Sigmoid colon (tissue), 6 donors: ENCODE measurements at regions not wholly inside any gene's neighbourhood (a gene's known extent, or its start where the extent isn't known, plus 50 kb on each side); places are given as distances from the start of the nearest gene placed in this dataset.

Source experiments
- DNase-seq: peaks from one replicate; pipeline ENCODE4 v3.0.0-alpha.2; 2019
- H3K27ac ChIP-seq, 4 donors: fragments of 200-600 bp; sonication (generic); one replicate each; pipeline ENCODE4 v1.5.1; 2016 to 2019; ENCODE audit warnings: mild to moderate bottlenecking in 1 of 4
- H3K27me3 ChIP-seq, 3 donors: fragments of 200-600 bp; sonication (generic); one replicate each; pipeline ENCODE4 v1.5.1; 2019; ENCODE audit warnings: mild to moderate bottlenecking in 1 of 3
- H3K36me3 ChIP-seq, 4 donors: fragments of 200-600 bp; sonication (generic); one replicate each; pipeline ENCODE4 v1.5.1; 2016 to 2019
- H3K4me1 ChIP-seq, 4 donors: fragments of 200-600 bp; sonication (generic); one replicate each; pipeline ENCODE4 v1.5.1; 2017 to 2019
- H3K4me3 ChIP-seq, 4 donors: fragments of 200-600 bp; sonication (generic); one replicate each; pipeline ENCODE4 v1.5.1; 2017 to 2019; ENCODE audit warnings: mild to moderate bottlenecking in 2 of 4, moderate library complexity in 1 of 4
- H3K9me3 ChIP-seq, 4 donors: fragments of 200-600 bp in 3 of 4; sonication (generic) in 3 of 4; one replicate each; pipeline versions ENCODE4 v1.5.1 to v1.6.1; 2013 to 2019
- CTCF ChIP-seq, 4 experiments: fragments of 450-650 bp in 3 of 4; fragments of 200-600 bp in 1 of 4; IDR thresholded peaks; one replicate each; pipeline ENCODE4 v1.5.1; 2016 to 2019; ENCODE audit warnings: antibody characterized with exemption in 4 of 4, mild to moderate bottlenecking in 3 of 4, moderate library complexity in 2 of 4
- EP300 ChIP-seq, 4 donors: sonication (generic); formaldehyde crosslinking; IDR thresholded peaks; one replicate each; pipeline ENCODE4 v1.6.1; 2017; ENCODE audit warnings: antibody characterized with exemption in 4 of 4
- POLR2A ChIP-seq, 2 donors: fragments of 450-650 bp; IDR thresholded peaks; one replicate each; pipeline ENCODE4 v1.6.1; 2016; ENCODE audit warnings: antibody characterized with exemption in 2 of 2, mild to moderate bottlenecking in 2 of 2, moderate library complexity in 2 of 2
- POLR2AphosphoS5 ChIP-seq, 4 donors: sonication (generic); formaldehyde crosslinking; IDR thresholded peaks; one replicate each; pipeline ENCODE4 v1.6.1; 2017; ENCODE audit warnings: antibody characterized with exemption in 4 of 4
- WGBS, 2 donors: extraction: QIAGEN DNeasy Blood & Tissue Kit; methylation state at CpG; one replicate each; pipeline ENCODE4 v1.1.7; 2013; 5-methylcytosine and 5-hydroxymethylcytosine counted together
- intact Hi-C: fragments of 100-400 bp; cut with DNase I; formaldehyde crosslinking; loops from one replicate; pipeline ENCODE4 v1.15.1; 2023
- donor health status: healthy with polysubstance abuse.
- donor health status: healthy.

- Histone ChIP-seq H3K27ac (no peak overlapping the region), H3K36me3 (no peaks in the 10 kb centered on the region), H3K4me3 (no peak overlapping the region), H3K27me3 (peaks cover 0 to 23% (median 6%) of the 10 kb centered on the region in 3 donors), H3K9me3 (no peaks in the 10 kb centered on the region), H3K4me1 (no peaks in the 10 kb centered on the region)
- WGBS, 2 donors, result 72 to 78% methylated on average over 10 of the region's 10 CpGs
- DNase-seq, result no peak
- TF ChIP-seq CTCF (IDR thresholded peaks at IDR 0.05) (no peak), POLR2A (IDR thresholded peaks at IDR 0.05) (no peak), EP300 (IDR thresholded peaks at IDR 0.05) (no peak), POLR2AphosphoS5 (IDR thresholded peaks at IDR 0.05) (no peak)
- intact Hi-C loops, result no loop called here
These were observed 548.2 kb downstream of the PTPRU start for GRCh38 chr1:29784276-29785136.

DNA sequence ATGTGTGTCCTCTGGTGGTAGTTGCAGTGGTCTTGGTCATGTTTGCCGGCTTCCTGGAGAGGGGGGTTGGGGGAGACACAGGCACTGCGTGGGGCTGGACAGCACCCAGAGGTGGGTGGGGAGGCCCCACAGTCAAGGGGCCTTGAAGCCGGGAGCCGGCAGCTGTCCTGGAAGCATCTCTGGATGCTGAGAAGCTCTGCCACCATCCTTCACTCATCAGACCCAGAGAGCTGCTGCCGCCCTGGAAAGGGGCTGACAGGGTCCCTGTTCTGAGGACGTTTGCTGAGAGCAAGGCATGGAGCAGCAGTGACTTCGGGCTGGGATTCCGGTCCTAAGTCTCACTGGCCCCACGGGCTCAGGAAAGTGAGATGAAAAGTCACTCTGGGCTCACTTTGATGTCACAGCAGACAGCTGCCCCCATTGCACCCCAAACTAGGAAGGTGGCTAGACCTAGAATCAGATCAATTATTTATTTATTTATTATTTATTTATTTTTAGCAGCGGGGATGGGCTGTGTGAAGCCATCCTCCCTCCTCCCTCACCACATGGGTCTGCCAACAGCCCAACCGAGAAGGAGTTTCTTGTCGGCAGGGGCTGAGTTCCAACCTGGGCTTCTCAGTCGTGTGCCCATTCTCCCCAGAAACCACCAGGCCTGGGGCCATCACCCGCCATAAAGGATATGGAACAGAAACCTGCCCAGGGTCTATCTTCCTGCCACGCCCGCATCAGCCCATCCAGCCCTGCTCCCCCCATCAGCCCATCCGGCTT, 547.4 kb downstream of the PTPRU start:
- 78 to 82% methylated on average over 17 of the region's 17 CpGs for WGBS, 2 donors
- TF ChIP-seq POLR2A (IDR thresholded peaks at IDR 0.05) (no peak), CTCF (IDR thresholded peaks at IDR 0.05) (no peak), EP300 (IDR thresholded peaks at IDR 0.05) (no peak), POLR2AphosphoS5 (IDR thresholded peaks at IDR 0.05) (no peak)
- no peaks in the 10 kb centered on the region for H3K4me1 ChIP-seq
- no peak overlapping the region for H3K4me3 ChIP-seq
- H3K36me3 ChIP-seq, result no peaks in the 10 kb centered on the region
- intact Hi-C loops, result no loop called here
- peaks cover 0 to 31% (median 6%) of the 10 kb centered on the region in 3 donors for H3K27me3 ChIP-seq
- no peak for DNase-seq
- H3K27ac ChIP-seq, result no peak overlapping the region
- H3K9me3 ChIP-seq, result no peaks in the 10 kb centered on the region

DNA sequence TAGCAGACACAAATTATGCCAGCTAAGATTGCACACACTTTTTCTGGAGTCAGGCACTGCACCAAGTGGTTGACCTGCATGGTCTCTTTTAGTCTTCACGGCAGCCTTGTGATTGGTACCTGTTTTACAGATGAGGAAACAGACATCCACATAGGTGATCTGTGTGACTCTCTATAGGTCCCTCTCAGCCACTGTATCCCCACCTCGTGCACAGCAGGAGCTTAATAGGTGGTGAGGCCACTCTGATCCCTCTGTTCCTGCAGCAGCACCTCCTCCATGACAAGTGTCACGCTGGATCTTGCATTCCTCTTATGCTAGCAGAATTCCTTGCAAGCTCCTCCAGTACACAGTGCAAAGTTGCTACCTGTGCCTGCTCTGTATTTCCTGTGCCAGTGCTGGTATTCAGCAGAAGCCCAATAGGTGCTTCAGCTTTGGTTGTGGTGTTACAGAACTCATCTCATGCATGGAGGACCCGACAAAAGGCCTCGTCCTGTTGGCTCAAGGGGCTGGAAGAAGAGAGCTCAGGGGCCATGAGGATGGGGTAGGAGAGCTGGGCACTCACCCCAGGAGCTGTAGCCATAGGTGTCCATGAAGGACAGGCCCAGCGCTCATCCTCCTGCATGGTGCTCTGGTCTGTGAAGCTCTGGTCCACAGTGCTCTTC, 546.7 kb downstream of the PTPRU start:
- Histone ChIP-seq H3K27ac (no peak overlapping the region), H3K36me3 (no peaks in the 10 kb centered on the region), H3K4me1 (no peaks in the 10 kb centered on the region), H3K9me3 (no peaks in the 10 kb centered on the region), H3K27me3 (peaks cover 0 to 29% (median 6%) of the 10 kb centered on the region in 3 donors), H3K4me3 (no peak overlapping the region)
- WGBS, 2 donors, result 71 to 81% methylated on average over 6 of the region's 6 CpGs
- no peak for DNase-seq
- TF ChIP-seq EP300 (IDR thresholded peaks at IDR 0.05) (no peak), POLR2A (IDR thresholded peaks at IDR 0.05) (no peak), CTCF (IDR thresholded peaks at IDR 0.05) (no peak), POLR2AphosphoS5 (IDR thresholded peaks at IDR 0.05) (no peak)
- intact Hi-C loops, result no loop called here

DNA sequence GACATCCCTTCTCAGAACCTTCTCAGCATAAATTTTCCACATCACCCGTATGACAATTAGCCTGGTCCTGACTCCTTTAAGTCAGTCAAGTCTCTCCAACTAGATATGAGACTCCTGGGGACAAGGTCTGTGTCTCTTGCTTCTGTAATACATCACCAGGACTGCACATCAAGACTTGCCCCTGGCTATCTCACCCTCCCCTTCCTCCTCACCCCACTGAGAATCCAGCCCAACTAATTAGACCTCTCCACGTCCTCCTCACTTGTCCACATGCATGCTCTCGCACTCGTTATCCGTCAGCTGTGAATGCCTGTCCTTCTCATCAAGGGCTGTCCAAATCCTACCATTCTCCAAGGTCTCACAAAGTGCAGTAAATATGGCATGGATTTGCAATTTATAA, 542.8 kb downstream of the PTPRU start:
- WGBS, 2 donors, result 86 to 90% methylated on average over 5 of the region's 5 CpGs
- intact Hi-C loops, result no loop called here
- Histone ChIP-seq H3K27me3 (peaks cover 0 to 33% (median 6%) of the 10 kb centered on the region in 3 donors), H3K4me1 (no peaks in the 10 kb centered on the region), H3K4me3 (no peak overlapping the region), H3K9me3 (peaks cover 0 to 7% (median 0%) of the 10 kb centered on the region in 4 donors), H3K36me3 (no peaks in the 10 kb centered on the region), H3K27ac (no peak overlapping the region)
- no peak for TF ChIP-seq EP300 (IDR thresholded peaks at IDR 0.05)
- no peak for TF ChIP-seq POLR2A (IDR thresholded peaks at IDR 0.05)
- TF ChIP-seq POLR2AphosphoS5 (IDR thresholded peaks at IDR 0.05), result no peak
- TF ChIP-seq CTCF (IDR thresholded peaks at IDR 0.05), result no peak
- DNase-seq, result no peak
